ENCODE measurements at regions not wholly inside any gene's neighbourhood (a gene's known extent, or its start where the extent isn't known, plus 50 kb on each side); places are given as distances from the start of the nearest gene placed in this dataset.

- H3K27me3 ChIP-seq (ENCODE audit: insufficient read depth), result no peaks in the 10 kb centered on the region
- H3K79me2 ChIP-seq (ENCODE audit: insufficient read depth), result no peaks in the 10 kb centered on the region
- H3K4me1 ChIP-seq (ENCODE audit: control insufficient read depth in 1 of 2, insufficient read depth in 2 of 2, low read depth in 1 of 2, low read length in 1 of 2), result no peaks in the 10 kb centered on the region
- H3K9me2 ChIP-seq, result no peaks in the 10 kb centered on the region
- H3K27ac ChIP-seq (ENCODE audit: low read depth in 2 of 2, low read length in 1 of 2), result no peak overlapping the region
- H3K4me2 ChIP-seq, result no peak overlapping the region
- TF ChIP-seq EZH2phosphoT487 (IDR thresholded peaks at IDR 0.05; ENCODE audit: borderline replicate concordance, low read depth) (no peak), USF2 (IDR thresholded peaks at IDR 0.05; ENCODE audit: borderline replicate concordance, low read depth, low read length) (no peak), RCOR1 (IDR thresholded peaks at IDR 0.05; ENCODE audit: low read length) (no peak), USF1 (IDR thresholded peaks at IDR 0.05; ENCODE audit: borderline replicate concordance, low read depth) (no peak), GATA2 (CRISPR knock-in tag; IDR thresholded peaks at IDR 0.05) (no peak), PBX3 (IDR thresholded peaks at IDR 0.05) (no peak), NFIC (IDR thresholded peaks at IDR 0.05; ENCODE audit: borderline replicate concordance) (no peak), EP300 (IDR thresholded peaks at IDR 0.05; ENCODE audit: borderline replicate concordance in 1 of 2, low read depth in 1 of 2, low read length in 1 of 2) (no peak), ELF1 (IDR thresholded peaks at IDR 0.05) (no peak)
- 41% methylated on average over 1 of the region's 1 CpG for WGBS (ENCODE audit: low lambda C conversion rate)
- H4K20me1 ChIP-seq (ENCODE audit: insufficient read depth), result no peaks in the 10 kb centered on the region
- H3K36me3 ChIP-seq (replicated peaks in 1 of 2; ENCODE audit: control insufficient read depth in 1 of 2, insufficient read depth in 2 of 2, low read length in 1 of 2), result no peaks in the 10 kb centered on the region
- POLR2A ChIA-PET, result no interaction called here
- H3K4me3 ChIP-seq (ENCODE audit: low read depth in 2 of 2, low read length in 1 of 2), result 0 out of 4 replicates have a peak overlapping the region, but pooled peaks of 1 of the 2 experiments have one; percentile 7
- H3F3A ChIP-seq (replicated peaks; ENCODE audit: insufficient read depth), result no peaks in the 10 kb centered on the region
- CTCF ChIA-PET, result interaction anchor here (1.1 to 1.3 kb wide), 3 partner anchors 9 to 13 kb away, joined by 4 to 5 read pairs (median 4); no protein-coding TSS in a partner anchor
- H2AFZ ChIP-seq (ENCODE audit: low read depth), result no peak overlapping the region
- DNase-seq, result no peak
- H3K9ac ChIP-seq, result no peak overlapping the region
- H3K9me3 ChIP-seq, result 0 out of 2 replicates have a peak, but pooled peaks cover 5% of the 10 kb centered on the region
Measured at GRCh38 chr17:52831536-52831935, 673.0 kb upstream of the CA10 start.

GRCh38 chr17:52828621-52829020 is 670.1 kb upstream of the CA10 start:
- H3K4me2 ChIP-seq, result no peak overlapping the region
- POLR2A ChIA-PET, result no interaction called here
- no peak for TF ChIP-seq USF2 (IDR thresholded peaks at IDR 0.05; ENCODE audit: borderline replicate concordance, low read depth, low read length)
- no peak for TF ChIP-seq CHD2 (IDR thresholded peaks at IDR 0.05; ENCODE audit: low read length, partially characterized antibody)
- TF ChIP-seq TCF12 (IDR thresholded peaks at IDR 0.05), result no peak
- TF ChIP-seq RAD21 (IDR thresholded peaks at IDR 0.05; ENCODE audit: low read length), result no peak
- TF ChIP-seq RCOR1 (IDR thresholded peaks at IDR 0.05; ENCODE audit: low read length), result no peak
- no peak for TF ChIP-seq FOXM1 (IDR thresholded peaks at IDR 0.05; ENCODE audit: low read depth)
- no peak for TF ChIP-seq FOSL2 (IDR thresholded peaks at IDR 0.05; ENCODE audit: borderline replicate concordance, low read depth)
- TF ChIP-seq SIN3A (IDR thresholded peaks at IDR 0.05; ENCODE audit: borderline replicate concordance, low read depth, low read length), result no peak
- TF ChIP-seq CTCF (IDR thresholded peaks at IDR 0.05), result no peak
- TF ChIP-seq NRF1 (IDR thresholded peaks at IDR 0.05; ENCODE audit: low read depth, low read length), result no peak
- no peak for TF ChIP-seq MAX (IDR thresholded peaks at IDR 0.05; ENCODE audit: low read depth)
- no peak for TF ChIP-seq IRF3 (IDR thresholded peaks at IDR 0.05; ENCODE audit: low read depth, low read length)
- TF ChIP-seq RFX5 (IDR thresholded peaks at IDR 0.05; ENCODE audit: low read length), result no peak
- TF ChIP-seq TAF1 (IDR thresholded peaks at IDR 0.05; ENCODE audit: borderline replicate concordance, low read depth, low read length), result no peak
- TF ChIP-seq ELF1 (IDR thresholded peaks at IDR 0.05), result no peak

More at GRCh38 chr17:52828621-52829020, 670.1 kb upstream of the CA10 start:
- Histone ChIP-seq H3F3A (replicated peaks; ENCODE audit: insufficient read depth) (no peaks in the 10 kb centered on the region), H3K4me1 (ENCODE audit: control insufficient read depth in 1 of 2, insufficient read depth in 2 of 2, low read depth in 1 of 2, low read length in 1 of 2) (no peaks in the 10 kb centered on the region), H3K79me2 (ENCODE audit: insufficient read depth) (no peaks in the 10 kb centered on the region), H3K9ac (no peak overlapping the region), H3K9me2 (no peaks in the 10 kb centered on the region), H2AFZ (ENCODE audit: low read depth) (no peak overlapping the region), H3K36me3 (replicated peaks in 1 of 2; ENCODE audit: control insufficient read depth in 1 of 2, insufficient read depth in 2 of 2, low read length in 1 of 2) (no peaks in the 10 kb centered on the region), H3K4me3 (ENCODE audit: low read depth in 2 of 2, low read length in 1 of 2) (no peak overlapping the region), H3K9me3 (0 out of 2 replicates have a peak, but pooled peaks cover 2% of the 10 kb centered on the region), H4K20me1 (ENCODE audit: insufficient read depth) (no peaks in the 10 kb centered on the region), H3K27me3 (ENCODE audit: insufficient read depth) (no peaks in the 10 kb centered on the region), H3K27ac (ENCODE audit: low read depth in 2 of 2, low read length in 1 of 2) (no peak overlapping the region)
- WGBS (ENCODE audit: low lambda C conversion rate), result 48% methylated on average over 11 of the region's 11 CpGs
- DNase-seq, result no peak
- CTCF ChIA-PET, result no interaction called here
